GM23338 (cell line): ENCODE measurements at regions not wholly inside any gene's neighbourhood (a gene's known extent, or its start where the extent isn't known, plus 50 kb on each side); places are given as distances from the start of the nearest gene placed in this dataset.

ENCODE experiments used
- CTCF ChIP-seq, 2 experiments: fragments of 200-600 bp in 1 of 2; sonication (generic) in 1 of 2; conservative IDR thresholded peaks; 2 replicates each; pipeline versions ENCODE4 v1.5.1 to v1.6.1; 2016 to 2017; ENCODE audit warnings: antibody characterized with exemption in 2 of 2, low read depth in 2 of 2, mild to moderate bottlenecking in 2 of 2, moderate library complexity in 1 of 2
- ETS1 ChIP-seq: IDR thresholded peaks from 2 replicates; pipeline ENCODE4 v1.6.1; 2016; ENCODE audit warnings: antibody characterized with exemption
- EZH2 ChIP-seq: fragments of 200-600 bp; sonication (generic); IDR thresholded peaks from one replicate; pipeline ENCODE4 v1.8.0; 2017; ENCODE audit warnings: antibody characterized with exemption, mild to moderate bottlenecking, low read depth; ENCODE audit not compliant: unreplicated experiment
- EZH2phosphoT487 ChIP-seq: fragments of 200-600 bp; sonication (generic); IDR thresholded peaks from one replicate; pipeline ENCODE4 v1.8.1; 2018; ENCODE audit warnings: antibody characterized with exemption; ENCODE audit not compliant: unreplicated experiment
- NANOG ChIP-seq: IDR thresholded peaks from 2 replicates; pipeline ENCODE4 v1.6.1; 2016; ENCODE audit warnings: antibody characterized with exemption, borderline replicate concordance
- POLR2AphosphoS5 ChIP-seq: IDR thresholded peaks from 2 replicates; pipeline ENCODE4 v1.6.1; 2016; ENCODE audit warnings: antibody characterized with exemption, low read depth
- STAT1 ChIP-seq: IDR thresholded peaks from one replicate; pipeline ENCODE4 v1.6.1; 2016; ENCODE audit warnings: antibody characterized with exemption; ENCODE audit not compliant: unreplicated experiment
- ZNF114 ChIP-seq: fragments of 250-450 bp; sonication (Bioruptor Pico); IDR thresholded peaks from 2 replicates; pipeline ENCODE4 v1.5.0; 2020; ENCODE audit warnings: mild to moderate bottlenecking, moderate library complexity
- ZNF331 ChIP-seq: fragments of 250-450 bp; sonication (Bioruptor Pico); IDR thresholded peaks from 2 replicates; pipeline ENCODE4 v1.5.0; 2020; ENCODE audit warnings: low read depth, mild to moderate bottlenecking, moderate library complexity
- TF ChIP-seq, protein P1 (sequence below): fragments of 250-450 bp; sonication (Bioruptor Pico); IDR thresholded peaks from 2 replicates; pipeline ENCODE4 v1.5.0; 2020; ENCODE audit warnings: mild to moderate bottlenecking, moderate library complexity

DNA sequence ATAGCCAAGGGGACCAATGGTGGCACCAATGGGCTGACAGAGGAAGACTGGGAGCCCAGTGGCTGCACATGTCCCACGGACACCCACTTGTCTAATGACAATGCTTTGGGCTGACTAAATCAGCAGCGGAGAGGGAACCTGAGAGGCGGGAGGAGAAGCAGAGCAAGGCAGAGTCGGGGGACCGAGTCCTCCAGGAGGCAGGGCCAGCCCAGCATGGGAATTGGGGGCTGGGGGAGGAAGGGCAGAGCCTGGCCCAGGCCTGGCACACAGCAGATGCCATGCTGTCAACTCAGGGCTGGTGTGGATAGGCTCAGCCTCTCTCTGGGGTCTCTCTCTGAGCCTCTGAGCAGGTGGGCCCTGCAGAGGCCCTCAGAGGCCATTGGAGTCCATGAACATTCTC lies 78.4 kb upstream of the KLF13 start (continued):
- TF ChIP-seq, protein P1, sequence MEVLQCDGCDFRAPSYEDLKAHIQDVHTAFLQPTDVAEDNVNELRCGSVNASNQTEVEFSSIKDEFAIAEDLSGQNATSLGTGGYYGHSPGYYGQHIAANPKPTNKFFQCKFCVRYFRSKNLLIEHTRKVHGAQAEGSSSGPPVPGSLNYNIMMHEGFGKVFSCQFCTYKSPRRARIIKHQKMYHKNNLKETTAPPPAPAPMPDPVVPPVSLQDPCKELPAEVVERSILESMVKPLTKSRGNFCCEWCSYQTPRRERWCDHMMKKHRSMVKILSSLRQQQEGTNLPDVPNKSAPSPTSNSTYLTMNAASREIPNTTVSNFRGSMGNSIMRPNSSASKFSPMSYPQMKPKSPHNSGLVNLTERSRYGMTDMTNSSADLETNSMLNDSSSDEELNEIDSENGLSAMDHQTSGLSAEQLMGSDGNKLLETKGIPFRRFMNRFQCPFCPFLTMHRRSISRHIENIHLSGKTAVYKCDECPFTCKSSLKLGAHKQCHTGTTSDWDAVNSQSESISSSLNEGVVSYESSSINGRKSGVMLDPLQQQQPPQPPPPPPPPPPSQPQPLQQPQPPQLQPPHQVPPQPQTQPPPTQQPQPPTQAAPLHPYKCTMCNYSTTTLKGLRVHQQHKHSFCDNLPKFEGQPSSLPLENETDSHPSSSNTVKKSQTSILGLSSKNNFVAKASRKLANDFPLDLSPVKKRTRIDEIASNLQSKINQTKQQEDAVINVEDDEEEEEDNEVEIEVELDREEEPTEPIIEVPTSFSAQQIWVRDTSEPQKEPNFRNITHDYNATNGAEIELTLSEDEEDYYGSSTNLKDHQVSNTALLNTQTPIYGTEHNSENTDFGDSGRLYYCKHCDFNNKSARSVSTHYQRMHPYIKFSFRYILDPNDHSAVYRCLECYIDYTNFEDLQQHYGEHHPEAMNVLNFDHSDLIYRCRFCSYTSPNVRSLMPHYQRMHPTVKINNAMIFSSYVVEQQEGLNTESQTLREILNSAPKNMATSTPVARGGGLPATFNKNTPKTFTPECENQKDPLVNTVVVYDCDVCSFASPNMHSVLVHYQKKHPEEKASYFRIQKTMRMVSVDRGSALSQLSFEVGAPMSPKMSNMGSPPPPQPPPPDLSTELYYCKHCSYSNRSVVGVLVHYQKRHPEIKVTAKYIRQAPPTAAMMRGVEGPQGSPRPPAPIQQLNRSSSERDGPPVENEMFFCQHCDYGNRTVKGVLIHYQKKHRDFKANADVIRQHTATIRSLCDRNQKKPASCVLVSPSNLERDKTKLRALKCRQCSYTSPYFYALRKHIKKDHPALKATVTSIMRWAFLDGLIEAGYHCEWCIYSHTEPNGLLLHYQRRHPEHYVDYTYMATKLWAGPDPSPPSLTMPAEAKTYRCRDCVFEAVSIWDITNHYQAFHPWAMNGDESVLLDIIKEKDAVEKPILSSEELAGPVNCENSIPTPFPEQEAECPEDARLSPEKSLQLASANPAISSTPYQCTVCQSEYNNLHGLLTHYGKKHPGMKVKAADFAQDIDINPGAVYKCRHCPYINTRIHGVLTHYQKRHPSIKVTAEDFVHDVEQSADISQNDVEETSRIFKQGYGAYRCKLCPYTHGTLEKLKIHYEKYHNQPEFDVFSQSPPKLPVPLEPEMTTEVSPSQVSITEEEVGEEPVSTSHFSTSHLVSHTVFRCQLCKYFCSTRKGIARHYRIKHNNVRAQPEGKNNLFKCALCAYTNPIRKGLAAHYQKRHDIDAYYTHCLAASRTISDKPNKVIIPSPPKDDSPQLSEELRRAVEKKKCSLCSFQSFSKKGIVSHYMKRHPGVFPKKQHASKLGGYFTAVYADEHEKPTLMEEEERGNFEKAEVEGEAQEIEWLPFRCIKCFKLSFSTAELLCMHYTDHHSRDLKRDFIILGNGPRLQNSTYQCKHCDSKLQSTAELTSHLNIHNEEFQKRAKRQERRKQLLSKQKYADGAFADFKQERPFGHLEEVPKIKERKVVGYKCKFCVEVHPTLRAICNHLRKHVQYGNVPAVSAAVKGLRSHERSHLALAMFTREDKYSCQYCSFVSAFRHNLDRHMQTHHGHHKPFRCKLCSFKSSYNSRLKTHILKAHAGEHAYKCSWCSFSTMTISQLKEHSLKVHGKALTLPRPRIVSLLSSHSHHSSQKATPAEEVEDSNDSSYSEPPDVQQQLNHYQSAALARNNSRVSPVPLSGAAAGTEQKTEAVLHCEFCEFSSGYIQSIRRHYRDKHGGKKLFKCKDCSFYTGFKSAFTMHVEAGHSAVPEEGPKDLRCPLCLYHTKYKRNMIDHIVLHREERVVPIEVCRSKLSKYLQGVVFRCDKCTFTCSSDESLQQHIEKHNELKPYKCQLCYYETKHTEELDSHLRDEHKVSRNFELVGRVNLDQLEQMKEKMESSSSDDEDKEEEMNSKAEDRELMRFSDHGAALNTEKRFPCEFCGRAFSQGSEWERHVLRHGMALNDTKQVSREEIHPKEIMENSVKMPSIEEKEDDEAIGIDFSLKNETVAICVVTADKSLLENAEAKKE: no peak
- TF ChIP-seq EZH2: no peak
- no peak for TF ChIP-seq CTCF (conservative IDR thresholded peaks at IDR 0.05; ENCODE audit: low read depth in 2 of 2)
- no peak for TF ChIP-seq ETS1
- TF ChIP-seq STAT1: no peak
- no peak for TF ChIP-seq ZNF331 (CRISPR knock-in tag)
- no peak for TF ChIP-seq ZNF114 (CRISPR knock-in tag)
- TF ChIP-seq NANOG: no peak
- no peak for TF ChIP-seq POLR2AphosphoS5
- no peak for TF ChIP-seq EZH2phosphoT487
